Stomach (tissue), 4 donors: ENCODE measurements at regions not wholly inside any gene's neighbourhood (a gene's known extent, or its start where the extent isn't known, plus 50 kb on each side); places are given as distances from the start of the nearest gene placed in this dataset.

Source experiments
- CTCF ChIP-seq, 7 experiments: fragments of 450-650 bp in 4 of 7; fragments of 200-600 bp in 3 of 7; sonication (generic) in 3 of 7; IDR thresholded peaks; one replicate each; pipeline ENCODE4 v1.5.1; 2016 to 2019; ENCODE audit warnings: antibody characterized with exemption in 7 of 7, control low read depth in 2 of 7, mild to moderate bottlenecking in 1 of 7
- POLR2A ChIP-seq, 4 donors: fragments of 450-650 bp; IDR thresholded peaks; one replicate each; pipeline ENCODE4 v1.6.1; 2016; ENCODE audit warnings: antibody characterized with exemption in 4 of 4, control low read depth in 2 of 4, mild to moderate bottlenecking in 1 of 4, moderate library complexity in 1 of 4
- POLR2AphosphoS5 ChIP-seq, 3 donors: sonication (generic); formaldehyde crosslinking; IDR thresholded peaks; one replicate each; pipeline ENCODE4 v1.6.1; 2016; ENCODE audit warnings: antibody characterized with exemption in 3 of 3

DNA sequence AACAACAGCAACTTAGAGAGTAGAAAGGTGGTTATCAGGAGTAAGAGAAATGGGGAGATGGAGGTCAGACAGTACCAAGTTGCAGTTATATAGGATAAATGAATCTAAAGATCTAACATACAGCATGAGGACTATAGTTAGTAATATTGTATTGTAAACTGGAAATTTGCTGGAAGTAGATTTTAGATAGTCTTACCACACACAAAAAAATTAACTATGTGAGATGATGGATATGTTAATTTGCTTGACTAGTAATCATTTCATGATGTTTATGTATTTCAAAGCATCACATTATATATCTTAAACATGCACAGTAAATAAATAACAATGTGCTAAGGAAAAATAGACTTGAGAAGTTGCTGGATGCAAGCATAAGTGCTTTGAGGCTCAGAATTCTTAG is 622.1 kb downstream of the CCDC171 start:
- no peak for TF ChIP-seq CTCF (IDR thresholded peaks at IDR 0.05)
- no peak for TF ChIP-seq POLR2AphosphoS5 (IDR thresholded peaks at IDR 0.05)
- TF ChIP-seq POLR2A (IDR thresholded peaks at IDR 0.05), result no peak
